ENCODE measurements at regions not wholly inside any gene's neighbourhood (a gene's known extent, or its start where the extent isn't known, plus 50 kb on each side); places are given as distances from the start of the nearest gene placed in this dataset.

GRCh38 chr1:95966866-95967265 is 732.9 kb downstream of the RWDD3 start:
- DNase-seq = no peak
- H3K4me2 ChIP-seq (ENCODE audit: low read length) = no peak overlapping the region
- CTCF ChIA-PET = no interaction called here

GRCh38 chr1:95974586-95974985 is 740.6 kb downstream of the RWDD3 start:
- no peak overlapping the region for H3K4me3 ChIP-seq (ENCODE audit: low read length)
- ATAC-seq (no peak), DNase-seq (peak; percentile 11)
- no peaks in the 10 kb centered on the region for H3K9me3 ChIP-seq (ENCODE audit: low read length)
- H3K27me3 ChIP-seq (ENCODE audit: low read length) = peaks cover 26% of the 10 kb centered on the region
- no peak overlapping the region for H3K27ac ChIP-seq (ENCODE audit: low read length)
- H2AFZ ChIP-seq (ENCODE audit: low read length) = no peak overlapping the region
- no peaks in the 10 kb centered on the region for H3K79me2 ChIP-seq (ENCODE audit: low read length)
- no peaks in the 10 kb centered on the region for H3F3A ChIP-seq (ENCODE audit: low read length, unreplicated experiment)
- H3K9me2 ChIP-seq (replicated peaks; ENCODE audit: low read length) = no peaks in the 10 kb centered on the region
- no peaks in the 10 kb centered on the region for H3K36me3 ChIP-seq (ENCODE audit: low read depth, low read length)
- no peaks in the 10 kb centered on the region for H4K20me1 ChIP-seq (ENCODE audit: low read length)
- no peak overlapping the region for H3K4me2 ChIP-seq (ENCODE audit: low read length)
- BruUV-seq (replicated peaks) = no TSS peak
- intact Hi-C loops (cut with micrococcal nuclease) = no loop called here
- ChIA-PET CTCF (no interaction called here), POLR2A (ENCODE audit: unreplicated experiment) (no interaction called here)
- H3K4me1 ChIP-seq (ENCODE audit: insufficient read depth, low read length) = no peaks in the 10 kb centered on the region
- TF ChIP-seq EZH2phosphoT487 (IDR thresholded peaks at IDR 0.05; ENCODE audit: borderline replicate concordance, low read length) (no peak), CTCF (conservative IDR thresholded peaks at IDR 0.05; ENCODE audit: low read depth, low read length) (no peak), EZH2 (IDR thresholded peaks at IDR 0.05; ENCODE audit: low read length, unreplicated experiment) (no peak)
- no peak overlapping the region for H3K9ac ChIP-seq (ENCODE audit: low read length)

More at GRCh38 chr1:95966866-95967265, 732.9 kb downstream of the RWDD3 start:
- H3K27ac ChIP-seq (ENCODE audit: low read length) = no peak overlapping the region
- no peaks in the 10 kb centered on the region for H3K9me3 ChIP-seq (ENCODE audit: low read length)
- H3F3A ChIP-seq (ENCODE audit: low read length, unreplicated experiment) = no peaks in the 10 kb centered on the region
- peaks cover 13% of the 10 kb centered on the region; the same call in 1 of the 2 replicates for H3K27me3 ChIP-seq (ENCODE audit: low read length)
- H3K79me2 ChIP-seq (ENCODE audit: low read length) = no peaks in the 10 kb centered on the region
- H2AFZ ChIP-seq (ENCODE audit: low read length) = no peak overlapping the region
- H3K9ac ChIP-seq (ENCODE audit: low read length) = no peak overlapping the region
- intact Hi-C loops (cut with micrococcal nuclease) = no loop called here
- no peaks in the 10 kb centered on the region for H4K20me1 ChIP-seq (ENCODE audit: low read length)
- H3K9me2 ChIP-seq (replicated peaks; ENCODE audit: low read length) = no peaks in the 10 kb centered on the region
- ATAC-seq = no peak
- H3K4me3 ChIP-seq (ENCODE audit: low read length) = no peak overlapping the region
- H3K36me3 ChIP-seq (ENCODE audit: low read depth, low read length) = no peaks in the 10 kb centered on the region
- no peaks in the 10 kb centered on the region for H3K4me1 ChIP-seq (ENCODE audit: insufficient read depth, low read length)
- TF ChIP-seq CTCF (conservative IDR thresholded peaks at IDR 0.05; ENCODE audit: low read depth, low read length) = no peak
- TF ChIP-seq EZH2phosphoT487 (IDR thresholded peaks at IDR 0.05; ENCODE audit: borderline replicate concordance, low read length) = no peak
- no peak for TF ChIP-seq EZH2 (IDR thresholded peaks at IDR 0.05; ENCODE audit: low read length, unreplicated experiment)
- POLR2A ChIA-PET (ENCODE audit: unreplicated experiment) = interaction anchor here (0.6 kb wide), 1 partner anchor 42 kb away, joined by 8 read pairs; no protein-coding TSS in a partner anchor
- BruUV-seq (replicated peaks) = no TSS peak

DNA sequence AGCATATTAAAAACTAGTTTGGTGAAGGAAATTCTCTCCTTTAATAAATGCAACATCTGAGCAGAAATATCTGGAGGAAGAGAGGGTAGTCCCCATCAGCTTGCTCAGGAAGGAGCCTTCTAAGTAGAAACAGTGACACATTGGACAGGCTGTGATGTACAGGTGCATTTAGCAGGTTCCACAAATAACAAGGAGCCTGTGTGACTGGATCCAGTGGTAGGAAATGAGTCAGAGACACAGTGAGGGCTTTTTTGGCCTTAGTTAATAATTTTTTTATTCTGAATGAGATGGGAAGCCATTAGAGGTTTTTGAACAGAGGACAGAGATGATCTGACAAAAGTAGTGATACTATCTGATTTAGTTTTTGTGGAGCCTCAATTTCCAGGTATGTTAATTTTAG is 738.9 kb upstream of the PTBP2 start:
- CTCF ChIA-PET = no interaction called here
- H2AFZ ChIP-seq (ENCODE audit: low read length) = no peak overlapping the region
- no peak overlapping the region for H3K4me3 ChIP-seq (ENCODE audit: low read length)
- TF ChIP-seq EZH2 (IDR thresholded peaks at IDR 0.05; ENCODE audit: low read length, unreplicated experiment) = no peak
- TF ChIP-seq CTCF (conservative IDR thresholded peaks at IDR 0.05; ENCODE audit: low read depth, low read length) = no peak
- no peak for TF ChIP-seq EZH2phosphoT487 (IDR thresholded peaks at IDR 0.05; ENCODE audit: borderline replicate concordance, low read length)
- no peaks in the 10 kb centered on the region for H3K9me3 ChIP-seq (ENCODE audit: low read length)
- DNase-seq (no peak), ATAC-seq (no peak)
- H3K9ac ChIP-seq (ENCODE audit: low read length) = no peak overlapping the region
- no peaks in the 10 kb centered on the region for H4K20me1 ChIP-seq (ENCODE audit: low read length)
- POLR2A ChIA-PET (ENCODE audit: unreplicated experiment) = no interaction called here
- BruUV-seq (replicated peaks) = no TSS peak
- H3K4me1 ChIP-seq (ENCODE audit: insufficient read depth, low read length) = no peaks in the 10 kb centered on the region
- no peaks in the 10 kb centered on the region for H3F3A ChIP-seq (ENCODE audit: low read length, unreplicated experiment)
- no peak overlapping the region for H3K27ac ChIP-seq (ENCODE audit: low read length)
- no peak overlapping the region for H3K4me2 ChIP-seq (ENCODE audit: low read length)
- H3K27me3 ChIP-seq (ENCODE audit: low read length) = peaks cover 20% of the 10 kb centered on the region; the same call in 1 of the 2 replicates
- H3K79me2 ChIP-seq (ENCODE audit: low read length) = no peaks in the 10 kb centered on the region
- intact Hi-C loops (cut with micrococcal nuclease) = no loop called here
- H3K9me2 ChIP-seq (replicated peaks; ENCODE audit: low read length) = no peaks in the 10 kb centered on the region
- H3K36me3 ChIP-seq (ENCODE audit: low read depth, low read length) = no peaks in the 10 kb centered on the region
